ENCODE measurements at regions not wholly inside any gene's neighbourhood (a gene's known extent, or its start where the extent isn't known, plus 50 kb on each side); places are given as distances from the start of the nearest gene placed in this dataset.

DNA sequence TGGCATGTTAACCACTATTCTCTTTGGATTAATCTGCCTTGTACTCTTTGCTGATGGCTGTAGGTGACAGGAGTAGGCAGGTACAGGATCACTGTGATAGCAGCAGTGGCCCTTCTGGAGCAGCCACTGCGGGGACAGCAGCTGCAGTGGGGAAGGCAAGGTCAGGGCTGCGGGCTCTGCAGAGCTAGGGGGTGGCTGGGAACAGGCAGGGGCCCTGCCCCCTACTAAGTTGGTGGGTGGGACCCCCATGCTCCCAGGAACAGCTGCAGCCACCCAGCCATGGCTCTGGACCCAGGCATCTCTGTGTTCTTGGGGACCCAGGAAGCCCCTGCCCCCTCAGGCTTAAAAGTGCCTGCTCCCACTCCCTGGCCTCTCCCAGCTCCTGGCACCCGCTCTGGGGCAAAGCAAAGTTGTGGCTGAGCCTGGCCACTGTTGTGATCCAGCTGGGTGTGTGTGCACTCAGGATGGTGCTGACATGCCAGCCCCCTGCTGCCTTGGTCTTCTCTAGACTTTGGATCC is 302.4 kb downstream of the PCDH20 start:
- TF ChIP-seq, protein P1, sequence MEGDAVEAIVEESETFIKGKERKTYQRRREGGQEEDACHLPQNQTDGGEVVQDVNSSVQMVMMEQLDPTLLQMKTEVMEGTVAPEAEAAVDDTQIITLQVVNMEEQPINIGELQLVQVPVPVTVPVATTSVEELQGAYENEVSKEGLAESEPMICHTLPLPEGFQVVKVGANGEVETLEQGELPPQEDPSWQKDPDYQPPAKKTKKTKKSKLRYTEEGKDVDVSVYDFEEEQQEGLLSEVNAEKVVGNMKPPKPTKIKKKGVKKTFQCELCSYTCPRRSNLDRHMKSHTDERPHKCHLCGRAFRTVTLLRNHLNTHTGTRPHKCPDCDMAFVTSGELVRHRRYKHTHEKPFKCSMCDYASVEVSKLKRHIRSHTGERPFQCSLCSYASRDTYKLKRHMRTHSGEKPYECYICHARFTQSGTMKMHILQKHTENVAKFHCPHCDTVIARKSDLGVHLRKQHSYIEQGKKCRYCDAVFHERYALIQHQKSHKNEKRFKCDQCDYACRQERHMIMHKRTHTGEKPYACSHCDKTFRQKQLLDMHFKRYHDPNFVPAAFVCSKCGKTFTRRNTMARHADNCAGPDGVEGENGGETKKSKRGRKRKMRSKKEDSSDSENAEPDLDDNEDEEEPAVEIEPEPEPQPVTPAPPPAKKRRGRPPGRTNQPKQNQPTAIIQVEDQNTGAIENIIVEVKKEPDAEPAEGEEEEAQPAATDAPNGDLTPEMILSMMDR (conservative IDR thresholded peaks at IDR 0.05; ENCODE audit: low read length), result no peak
- TF ChIP-seq EZH2phosphoT487 (IDR thresholded peaks at IDR 0.05; ENCODE audit: borderline replicate concordance, low read depth, low read length), result no peak
